ENCODE measurements at regions not wholly inside any gene's neighbourhood (a gene's known extent, or its start where the extent isn't known, plus 50 kb on each side); places are given as distances from the start of the nearest gene placed in this dataset.

- no TSS peak for BruUV-seq (replicated peaks)
Observed at GRCh38 chr13:111633401-111633800, 313.0 kb downstream of the TEX29 start.

GRCh38 chr13:111634410-111634809 is 314.0 kb downstream of the TEX29 start:
- CTCF ChIA-PET: no interaction called here
- intact Hi-C loops (cut with micrococcal nuclease; ENCODE audit: unreplicated experiment): no loop called here
- H3K9me2 ChIP-seq (ENCODE audit: insufficient read depth): no peaks in the 10 kb centered on the region
- DNase-seq: no peak
- no peaks in the 10 kb centered on the region for H4K20me1 ChIP-seq (ENCODE audit: insufficient read depth)
- no peak overlapping the region for H3K27ac ChIP-seq
- H3K27me3 ChIP-seq (ENCODE audit: insufficient read depth, low read depth): peaks cover 78% of the 10 kb centered on the region
- no TSS peak for BruUV-seq (replicated peaks)
- POLR2A ChIA-PET (ENCODE audit: unreplicated experiment): no interaction called here
- no peaks in the 10 kb centered on the region for H3K79me2 ChIP-seq (ENCODE audit: low read depth)
- H3K4me3 ChIP-seq: no peak overlapping the region
- no peak overlapping the region for H2AFZ ChIP-seq
- H3K36me3 ChIP-seq (ENCODE audit: low read depth): no peaks in the 10 kb centered on the region
- no peaks in the 10 kb centered on the region for H3K4me1 ChIP-seq (replicated peaks; ENCODE audit: insufficient read depth)
- TF ChIP-seq EZH2 (IDR thresholded peaks at IDR 0.05; ENCODE audit: low read depth) (no peak), CTCF (conservative IDR thresholded peaks at IDR 0.05) (no peak)
- no peak overlapping the region for H3K4me2 ChIP-seq
- H3F3A ChIP-seq (ENCODE audit: insufficient read depth, low read depth): no peaks in the 10 kb centered on the region
- no peaks in the 10 kb centered on the region for H3K9me3 ChIP-seq (ENCODE audit: insufficient read depth, low read depth)

More at GRCh38 chr13:111633401-111633800, 313.0 kb downstream of the TEX29 start:
- Histone ChIP-seq H3K9me2 (ENCODE audit: insufficient read depth) (no peaks in the 10 kb centered on the region), H3K79me2 (ENCODE audit: low read depth) (no peaks in the 10 kb centered on the region), H3F3A (ENCODE audit: insufficient read depth, low read depth) (no peaks in the 10 kb centered on the region), H3K27ac (no peak overlapping the region), H3K4me2 (no peak overlapping the region), H3K9me3 (ENCODE audit: insufficient read depth, low read depth) (no peaks in the 10 kb centered on the region), H4K20me1 (ENCODE audit: insufficient read depth) (no peaks in the 10 kb centered on the region), H3K36me3 (ENCODE audit: low read depth) (no peaks in the 10 kb centered on the region), H3K4me1 (replicated peaks; ENCODE audit: insufficient read depth) (no peaks in the 10 kb centered on the region), H3K4me3 (no peak overlapping the region), H2AFZ (no peak overlapping the region), H3K27me3 (ENCODE audit: insufficient read depth, low read depth) (peaks cover 84% of the 10 kb centered on the region)
- ChIA-PET POLR2A (ENCODE audit: unreplicated experiment) (no interaction called here), CTCF (no interaction called here)
- no peak for DNase-seq
- intact Hi-C loops (cut with micrococcal nuclease; ENCODE audit: unreplicated experiment): no loop called here
- TF ChIP-seq EZH2 (IDR thresholded peaks at IDR 0.05; ENCODE audit: low read depth) (no peak), CTCF (conservative IDR thresholded peaks at IDR 0.05) (no peak)

- POLR2A ChIA-PET (ENCODE audit: unreplicated experiment): no interaction called here
- H3K9me2 ChIP-seq (ENCODE audit: insufficient read depth): no peaks in the 10 kb centered on the region
- no peaks in the 10 kb centered on the region for H3K79me2 ChIP-seq (ENCODE audit: low read depth)
Observed at GRCh38 chr13:111636271-111636670, 315.8 kb downstream of the TEX29 start.

More at GRCh38 chr13:111636271-111636670, 315.8 kb downstream of the TEX29 start:
- no TSS peak for BruUV-seq (replicated peaks)
- Histone ChIP-seq H3K4me2 (no peak overlapping the region), H3K4me1 (replicated peaks; ENCODE audit: insufficient read depth) (no peaks in the 10 kb centered on the region), H3F3A (ENCODE audit: insufficient read depth, low read depth) (no peaks in the 10 kb centered on the region), H3K27ac (no peak overlapping the region), H3K36me3 (ENCODE audit: low read depth) (no peaks in the 10 kb centered on the region), H2AFZ (no peak overlapping the region), H3K9me3 (ENCODE audit: insufficient read depth, low read depth) (no peaks in the 10 kb centered on the region), H3K4me3 (no peak overlapping the region), H3K27me3 (ENCODE audit: insufficient read depth, low read depth) (peaks cover 79% of the 10 kb centered on the region), H4K20me1 (ENCODE audit: insufficient read depth) (no peaks in the 10 kb centered on the region)
- intact Hi-C loops (cut with micrococcal nuclease; ENCODE audit: unreplicated experiment): no loop called here
- TF ChIP-seq CTCF (conservative IDR thresholded peaks at IDR 0.05): no peak
- TF ChIP-seq EZH2 (IDR thresholded peaks at IDR 0.05; ENCODE audit: low read depth): no peak
- CTCF ChIA-PET: no interaction called here
- no peak for DNase-seq

All from PC-9 (cell line).